ENCODE measurements at regions not wholly inside any gene's neighbourhood (a gene's known extent, or its start where the extent isn't known, plus 50 kb on each side); places are given as distances from the start of the nearest gene placed in this dataset.

DNA sequence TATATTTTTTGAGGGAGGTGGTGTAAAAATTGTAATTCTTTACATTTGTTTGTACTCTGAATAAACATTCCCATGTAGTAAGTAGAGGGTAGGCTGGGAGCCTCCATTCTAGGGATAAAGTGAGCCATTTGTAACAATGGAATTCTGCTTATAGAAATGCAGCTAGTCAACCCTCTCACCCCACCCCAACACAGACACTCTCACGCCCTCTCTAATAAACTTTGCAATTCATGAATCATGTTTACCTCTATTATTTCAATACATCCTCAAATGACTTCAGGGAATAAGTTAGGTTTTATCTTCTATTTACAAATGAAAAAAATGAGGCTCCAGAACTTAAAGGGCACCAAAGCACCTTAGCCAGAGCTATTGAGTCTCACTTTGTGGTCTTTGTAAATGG is 56.5 kb upstream of the PDZRN3 start:
- TF ChIP-seq, protein P1, sequence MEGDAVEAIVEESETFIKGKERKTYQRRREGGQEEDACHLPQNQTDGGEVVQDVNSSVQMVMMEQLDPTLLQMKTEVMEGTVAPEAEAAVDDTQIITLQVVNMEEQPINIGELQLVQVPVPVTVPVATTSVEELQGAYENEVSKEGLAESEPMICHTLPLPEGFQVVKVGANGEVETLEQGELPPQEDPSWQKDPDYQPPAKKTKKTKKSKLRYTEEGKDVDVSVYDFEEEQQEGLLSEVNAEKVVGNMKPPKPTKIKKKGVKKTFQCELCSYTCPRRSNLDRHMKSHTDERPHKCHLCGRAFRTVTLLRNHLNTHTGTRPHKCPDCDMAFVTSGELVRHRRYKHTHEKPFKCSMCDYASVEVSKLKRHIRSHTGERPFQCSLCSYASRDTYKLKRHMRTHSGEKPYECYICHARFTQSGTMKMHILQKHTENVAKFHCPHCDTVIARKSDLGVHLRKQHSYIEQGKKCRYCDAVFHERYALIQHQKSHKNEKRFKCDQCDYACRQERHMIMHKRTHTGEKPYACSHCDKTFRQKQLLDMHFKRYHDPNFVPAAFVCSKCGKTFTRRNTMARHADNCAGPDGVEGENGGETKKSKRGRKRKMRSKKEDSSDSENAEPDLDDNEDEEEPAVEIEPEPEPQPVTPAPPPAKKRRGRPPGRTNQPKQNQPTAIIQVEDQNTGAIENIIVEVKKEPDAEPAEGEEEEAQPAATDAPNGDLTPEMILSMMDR (IDR thresholded peaks at IDR 0.05; ENCODE audit: low read depth, low read length): no peak
- no peak for TF ChIP-seq POLR2A (IDR thresholded peaks at IDR 0.05; ENCODE audit: extremely low read depth, insufficient read length)
- TF ChIP-seq, protein P2, sequence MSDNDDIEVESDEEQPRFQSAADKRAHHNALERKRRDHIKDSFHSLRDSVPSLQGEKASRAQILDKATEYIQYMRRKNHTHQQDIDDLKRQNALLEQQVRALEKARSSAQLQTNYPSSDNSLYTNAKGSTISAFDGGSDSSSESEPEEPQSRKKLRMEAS (IDR thresholded peaks at IDR 0.05; ENCODE audit: low read depth, low read length): no peak
